GM10266 (cell line): ENCODE measurements at regions not wholly inside any gene's neighbourhood (a gene's known extent, or its start where the extent isn't known, plus 50 kb on each side); places are given as distances from the start of the nearest gene placed in this dataset.
"Not testable (repeated sequence)": the region's sequence is repeated elsewhere in the genome, so short reads cannot be mapped to it uniquely, and the experiment has no call there.

Source experiments
- DNase-seq: peaks from one replicate; pipeline ENCODE4 v3.0.0; 2012; ENCODE audit errors: extremely low spot score
- TF ChIP-seq, protein P1 (sequence below): IDR thresholded peaks from 2 replicates; pipeline ENCODE4 v1.5.1; 2012; ENCODE audit warnings: mild to moderate bottlenecking, low read depth; ENCODE audit not compliant: control insufficient read depth, insufficient read depth; ENCODE audit errors: missing control alignments

DNA sequence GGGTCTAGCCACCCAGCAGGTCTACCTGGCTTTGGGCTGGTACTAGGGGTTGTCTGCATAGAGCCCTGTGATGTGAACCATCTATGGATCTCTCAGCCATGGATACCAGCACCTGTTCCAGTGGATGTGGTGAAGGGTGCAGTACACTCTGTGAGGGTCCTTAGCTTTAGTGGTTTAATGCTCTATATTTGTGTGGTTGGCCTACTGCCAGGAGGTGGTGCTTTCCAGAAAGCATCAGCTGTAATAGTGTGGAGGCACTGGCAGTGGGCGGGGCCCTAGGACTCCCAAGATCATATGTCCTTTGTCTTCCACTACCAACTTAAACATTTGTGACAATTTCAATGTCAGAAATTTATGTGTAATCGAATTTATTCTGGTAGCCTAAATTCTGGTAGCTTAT, 1065.1 kb downstream of the RPIA start:
- DNase-seq = not testable (repeated sequence)

DNA sequence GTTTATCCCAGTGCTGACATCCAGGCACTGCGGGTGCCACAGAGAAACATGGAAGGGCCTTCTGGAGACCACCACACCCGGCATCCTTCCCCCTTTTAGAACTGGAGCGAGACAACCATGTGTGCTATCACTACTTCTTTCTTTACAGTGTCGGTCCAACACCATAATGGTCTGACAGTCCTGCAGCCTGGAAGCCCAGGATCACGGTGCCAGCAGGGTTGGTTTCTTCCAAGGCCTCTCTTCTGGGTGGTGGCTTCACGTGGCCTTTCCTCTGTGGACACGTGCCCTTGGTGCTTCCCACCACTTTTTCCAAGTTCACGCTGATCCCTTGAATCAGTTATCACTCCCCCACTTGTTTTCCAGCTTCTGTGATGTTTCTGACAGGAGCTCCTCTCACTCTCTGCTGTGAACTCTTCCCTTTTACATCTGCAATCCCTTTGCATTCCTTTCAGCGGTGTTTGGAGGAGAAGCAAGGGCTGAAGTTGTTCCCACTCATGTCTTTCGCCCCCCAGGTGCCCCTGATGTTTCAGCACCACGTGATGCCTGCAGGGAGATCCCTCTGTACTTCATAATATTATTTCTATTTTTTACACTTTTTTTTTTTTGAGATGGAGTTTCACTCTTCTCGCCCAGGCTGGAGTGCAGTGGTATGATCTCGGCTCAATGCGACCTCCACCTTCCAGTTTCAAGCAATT, 1067.0 kb downstream of the RPIA start:
- DNase-seq = not testable (repeated sequence)

DNA sequence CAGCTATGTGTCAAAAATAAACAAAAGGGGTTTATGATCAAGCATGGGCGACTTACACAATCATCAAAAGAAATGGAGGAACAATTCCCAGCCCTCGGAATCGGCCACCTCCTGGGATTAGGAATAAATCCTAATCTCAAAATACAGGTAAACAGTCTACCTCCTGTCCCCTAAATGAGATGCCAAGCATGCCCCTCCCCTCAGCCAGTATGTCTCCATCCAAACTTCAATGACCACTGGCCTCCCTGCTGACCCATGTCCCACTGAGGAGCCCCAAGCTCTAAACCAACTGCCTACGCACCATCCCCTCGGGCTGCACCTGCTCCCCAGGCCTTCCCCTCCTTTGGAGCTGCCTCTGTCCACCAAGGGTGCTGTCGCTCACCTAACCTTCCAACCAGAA, 1069.3 kb downstream of the RPIA start:
- DNase-seq = peak; percentile 3

DNA sequence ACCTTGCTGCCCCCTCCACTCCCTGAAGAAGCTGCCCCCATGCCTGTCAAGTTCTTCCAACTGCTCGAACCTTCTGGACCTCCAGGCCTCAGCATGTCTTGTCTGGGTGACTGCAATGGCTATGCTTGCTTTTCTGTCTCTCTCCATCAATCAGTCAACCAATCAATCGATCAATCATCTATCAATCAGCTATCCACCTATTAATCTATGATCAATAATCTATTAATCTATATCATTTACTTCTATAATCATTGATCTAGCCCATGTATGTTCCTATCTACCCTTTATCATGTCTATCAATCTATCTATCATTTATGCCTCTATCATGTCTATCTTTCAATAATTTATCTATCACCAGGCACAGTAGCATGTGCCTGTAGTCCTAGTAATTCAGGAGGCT, 1069.7 kb downstream of the RPIA start:
- DNase-seq = not testable (repeated sequence)

DNA sequence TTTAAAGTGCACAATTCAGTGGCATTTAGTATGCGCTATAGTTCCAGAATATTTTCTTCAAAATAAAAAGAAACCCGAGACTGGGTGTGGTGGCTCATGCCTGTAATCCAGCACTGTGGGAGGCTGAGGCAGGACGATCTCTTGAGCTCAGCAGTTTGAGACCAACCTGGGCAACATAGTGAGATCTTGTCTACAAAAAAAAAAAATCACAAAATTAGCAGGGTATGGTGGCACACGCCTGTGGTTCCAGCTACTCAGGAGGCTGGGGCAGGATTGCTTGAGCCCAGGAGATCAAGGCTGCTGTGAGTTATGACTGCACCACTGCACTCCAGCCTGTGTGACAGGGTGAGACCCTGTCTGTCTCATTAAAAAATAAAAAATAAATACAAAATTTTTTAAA, 1070.4 kb downstream of the RPIA start:
- DNase-seq = not testable (repeated sequence)

DNA sequence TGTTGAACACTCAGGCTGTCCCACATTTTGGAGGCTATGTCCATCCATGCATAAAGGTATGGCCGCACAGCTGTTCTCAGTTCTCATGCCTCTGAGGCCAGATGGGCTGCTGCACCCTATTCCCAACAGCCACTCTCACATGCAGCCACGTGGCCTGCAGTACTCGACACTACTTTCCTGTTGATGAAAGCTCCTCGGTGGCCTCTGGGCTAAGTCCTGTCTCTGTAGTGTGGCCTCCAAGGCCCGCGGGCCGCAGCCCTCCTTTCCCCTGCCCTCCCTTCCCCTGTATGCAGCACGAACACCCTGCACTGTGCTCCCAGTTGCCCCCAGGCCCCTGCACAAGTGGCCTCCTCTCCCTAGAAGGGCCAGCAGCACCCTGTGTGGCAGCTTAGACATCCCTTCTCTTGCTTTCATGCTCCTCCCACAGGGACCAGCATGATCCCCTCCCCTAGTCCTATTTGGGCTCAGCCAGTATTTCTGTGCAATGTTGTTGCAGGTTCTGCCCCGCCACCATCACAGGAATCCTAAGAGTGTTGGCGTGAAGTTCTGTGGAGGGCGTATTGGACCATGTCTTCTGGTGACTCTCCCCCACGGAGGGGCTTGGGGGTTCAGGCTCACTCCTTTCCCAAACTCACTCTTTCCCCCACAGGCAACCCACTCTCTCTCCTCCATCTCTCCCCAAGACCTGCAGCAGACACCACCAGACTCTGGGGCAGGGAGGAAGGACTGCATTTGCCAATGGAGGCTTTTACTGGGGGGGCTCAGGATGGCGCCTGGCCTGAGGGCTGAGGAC, 1071.2 kb downstream of the RPIA start:
- peak; percentile 5 for DNase-seq

DNA sequence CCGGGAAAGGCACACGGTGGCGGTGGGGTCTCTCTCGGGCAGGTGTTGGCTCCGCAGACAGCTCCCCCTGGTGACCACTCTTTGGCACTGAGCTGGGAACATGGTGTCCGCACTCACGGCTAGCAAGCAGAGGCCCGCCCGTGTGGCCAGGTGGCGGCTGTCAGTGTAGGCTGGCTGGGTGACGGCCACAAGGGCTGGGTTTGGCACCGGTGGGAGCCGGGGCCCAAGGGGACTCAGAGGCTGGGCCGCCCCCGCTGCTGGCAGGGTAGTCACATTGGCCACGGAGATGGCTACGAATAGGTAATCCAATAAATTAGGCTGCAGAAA, 1071.7 kb downstream of the RPIA start:
- TF ChIP-seq, protein P1, sequence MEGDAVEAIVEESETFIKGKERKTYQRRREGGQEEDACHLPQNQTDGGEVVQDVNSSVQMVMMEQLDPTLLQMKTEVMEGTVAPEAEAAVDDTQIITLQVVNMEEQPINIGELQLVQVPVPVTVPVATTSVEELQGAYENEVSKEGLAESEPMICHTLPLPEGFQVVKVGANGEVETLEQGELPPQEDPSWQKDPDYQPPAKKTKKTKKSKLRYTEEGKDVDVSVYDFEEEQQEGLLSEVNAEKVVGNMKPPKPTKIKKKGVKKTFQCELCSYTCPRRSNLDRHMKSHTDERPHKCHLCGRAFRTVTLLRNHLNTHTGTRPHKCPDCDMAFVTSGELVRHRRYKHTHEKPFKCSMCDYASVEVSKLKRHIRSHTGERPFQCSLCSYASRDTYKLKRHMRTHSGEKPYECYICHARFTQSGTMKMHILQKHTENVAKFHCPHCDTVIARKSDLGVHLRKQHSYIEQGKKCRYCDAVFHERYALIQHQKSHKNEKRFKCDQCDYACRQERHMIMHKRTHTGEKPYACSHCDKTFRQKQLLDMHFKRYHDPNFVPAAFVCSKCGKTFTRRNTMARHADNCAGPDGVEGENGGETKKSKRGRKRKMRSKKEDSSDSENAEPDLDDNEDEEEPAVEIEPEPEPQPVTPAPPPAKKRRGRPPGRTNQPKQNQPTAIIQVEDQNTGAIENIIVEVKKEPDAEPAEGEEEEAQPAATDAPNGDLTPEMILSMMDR = no peak
- peak; percentile 1 for DNase-seq

DNA sequence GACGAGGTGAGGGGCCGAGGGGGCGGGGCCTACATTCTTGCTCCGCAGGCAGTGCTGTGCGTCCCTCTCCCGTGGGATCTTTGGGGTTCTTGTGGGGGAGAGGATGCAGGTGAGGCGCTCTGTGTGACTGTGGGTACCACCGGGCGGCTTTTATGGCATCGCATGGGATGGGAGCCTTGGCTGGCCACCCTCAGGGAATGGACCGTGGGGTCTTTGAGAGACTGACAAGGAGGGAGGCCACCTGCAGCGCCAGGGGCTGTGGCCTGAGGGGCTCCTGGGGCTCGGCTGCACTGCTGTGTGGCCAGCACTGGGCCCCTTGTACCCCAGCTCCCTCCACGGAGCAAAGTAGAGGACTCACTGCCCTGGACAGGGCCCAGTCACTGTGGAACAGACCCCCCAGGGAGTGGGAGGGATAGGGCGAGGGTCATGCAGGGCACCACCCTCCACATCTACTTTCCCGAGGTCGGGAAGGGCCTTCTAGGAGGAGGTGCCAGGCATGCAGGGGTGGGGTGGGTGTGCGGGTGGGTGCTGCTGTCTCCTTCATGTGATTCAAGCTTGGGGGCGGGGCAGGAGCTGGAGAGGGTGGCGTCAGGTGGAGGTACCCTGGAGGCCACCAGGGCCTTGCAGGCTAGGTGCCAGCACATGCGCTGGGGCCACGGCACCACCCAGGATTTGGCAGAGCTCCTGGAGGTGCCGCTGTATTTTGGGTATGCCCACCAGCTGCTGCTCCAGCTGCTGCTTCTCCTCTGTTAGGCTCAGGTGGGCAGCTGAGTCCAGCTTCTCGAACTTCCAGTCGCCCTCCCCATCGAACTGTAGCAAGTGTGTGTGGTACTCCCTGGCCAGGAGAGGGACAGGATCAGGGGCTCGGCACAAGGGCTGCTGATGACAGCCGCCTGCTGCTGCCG, 1072.4 kb downstream of the RPIA start:
- DNase-seq = peak; percentile 6

DNA sequence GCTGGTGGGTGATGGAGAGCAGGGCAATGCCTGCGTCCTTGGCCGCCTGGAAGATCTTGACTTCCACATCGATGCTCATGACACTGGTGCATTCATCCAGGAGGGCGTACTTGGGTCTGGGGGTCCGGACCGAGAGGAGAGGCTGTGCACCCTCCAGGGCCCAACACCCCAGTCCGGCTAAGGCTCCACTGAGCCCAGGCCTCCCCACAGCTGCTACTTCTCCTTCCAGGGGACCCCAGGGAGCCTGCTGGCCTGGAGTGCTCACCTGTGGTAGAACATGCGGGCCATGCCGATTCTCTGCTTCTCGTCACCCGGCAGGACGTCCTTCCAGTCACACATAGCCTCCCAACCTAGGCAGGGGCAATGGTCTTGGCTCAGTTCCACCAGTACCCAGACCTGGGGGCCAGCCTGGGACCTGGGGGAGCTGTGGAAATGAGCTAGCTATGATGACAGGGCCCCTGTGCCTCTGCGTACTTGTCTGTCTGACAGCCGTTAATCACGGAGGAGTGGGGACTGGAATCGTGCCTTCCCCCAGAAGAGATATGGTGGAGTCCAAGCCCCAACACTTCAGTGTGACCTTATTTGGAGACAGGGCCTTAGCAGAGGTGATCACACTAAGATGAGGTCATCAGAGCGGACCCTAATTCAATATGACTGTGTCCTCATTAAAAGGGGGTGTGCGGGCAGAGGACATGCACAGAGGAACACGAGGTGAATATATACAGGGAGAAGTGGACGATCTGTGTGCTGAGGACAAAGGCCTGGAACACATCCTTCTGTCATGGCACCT, 1073.3 kb downstream of the RPIA start:
- peak; percentile 7 for DNase-seq

More for the DNA sequence above, 1072.4 kb downstream of the RPIA start:
- TF ChIP-seq, protein P1 = no peak

DNA sequence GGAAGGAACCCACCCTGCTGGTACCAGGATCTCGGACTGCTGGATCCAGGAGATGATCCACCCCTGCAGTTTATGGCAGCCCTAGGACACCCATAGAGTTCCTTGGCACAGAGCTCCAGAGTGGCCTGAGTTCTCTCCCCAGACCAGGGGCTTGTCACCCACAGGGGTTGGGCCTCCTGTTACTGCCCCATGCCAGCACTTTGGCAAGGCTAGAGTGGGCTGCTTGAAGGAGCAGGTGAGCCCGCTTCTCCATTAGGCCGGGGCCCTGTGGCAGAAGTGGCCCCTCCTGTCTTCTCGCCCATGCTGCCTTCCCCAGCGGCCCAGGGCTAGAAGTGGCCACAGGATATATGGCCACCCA, 1073.9 kb downstream of the RPIA start:
- DNase-seq = peak; percentile 6

DNA sequence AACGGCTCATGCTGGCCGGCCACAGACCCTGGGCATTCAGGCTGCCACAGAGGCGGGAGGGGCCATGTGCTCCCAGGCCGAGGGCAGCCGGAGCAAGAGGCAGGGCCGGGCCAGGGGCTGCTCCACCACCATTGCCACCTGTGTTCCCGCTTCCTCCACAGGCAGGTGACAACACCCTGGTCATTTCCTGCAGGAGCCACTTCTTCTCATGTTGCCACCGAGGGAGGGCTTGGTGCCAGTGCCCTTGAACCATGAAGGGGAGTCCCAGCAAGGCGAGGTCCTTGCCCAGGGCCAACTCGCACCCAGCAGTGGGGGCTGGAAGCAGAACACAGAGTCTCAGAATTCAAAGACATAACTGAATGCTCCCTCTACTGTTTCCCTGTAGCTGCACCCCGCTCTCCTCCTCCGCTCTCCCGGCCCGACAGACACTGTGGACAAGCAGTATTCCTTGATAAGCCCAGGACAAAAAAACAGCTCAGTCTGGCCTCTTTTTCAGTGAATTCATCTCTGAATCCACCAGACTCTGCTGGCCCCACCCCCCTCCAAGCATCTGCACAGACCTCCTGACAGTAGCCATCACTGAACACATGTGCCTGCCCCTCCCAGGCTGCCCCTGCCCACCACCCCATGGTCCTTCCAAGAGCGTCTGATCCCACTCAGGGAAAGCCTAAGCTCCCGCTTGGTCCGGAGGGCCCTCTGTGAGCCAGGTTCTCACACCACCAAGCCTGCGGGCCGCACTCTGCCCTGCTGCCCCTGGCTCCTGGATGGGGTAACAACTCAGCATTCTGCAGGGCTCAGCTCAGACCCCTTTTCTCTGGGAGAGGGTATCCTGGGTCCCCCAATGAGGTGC, 1074.9 kb downstream of the RPIA start:
- DNase-seq = peak; percentile 5

DNA sequence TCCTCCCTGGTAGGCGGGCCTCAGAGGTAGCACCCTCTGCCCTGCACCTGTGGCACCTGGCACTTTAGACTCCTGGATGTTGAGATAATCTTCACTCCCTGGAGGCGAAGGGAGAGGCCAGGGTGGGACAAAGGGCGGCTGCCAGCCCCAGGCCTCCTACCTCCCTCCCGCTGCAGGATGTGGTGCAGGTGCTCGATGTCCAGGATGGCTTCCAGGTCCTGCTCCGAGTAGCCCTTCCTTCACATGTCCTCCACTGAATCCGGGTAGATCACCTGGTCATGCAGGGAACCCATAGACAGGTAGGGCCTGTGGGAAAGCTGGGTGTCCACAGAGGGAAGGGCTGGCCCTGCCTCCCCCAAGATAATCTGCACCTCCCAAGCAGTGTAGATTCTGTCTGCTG, 1075.6 kb downstream of the RPIA start:
- peak; percentile 7 for DNase-seq
